Activated effector memory CD4-positive, alpha-beta T cell treated with Interleukin-2 at 50 U/mL for 16 hours (primary cell): ENCODE measurements at regions not wholly inside any gene's neighbourhood (a gene's known extent, or its start where the extent isn't known, plus 50 kb on each side); places are given as distances from the start of the nearest gene placed in this dataset.
"Not testable (repeated sequence)": the region's sequence is repeated elsewhere in the genome, so short reads cannot be mapped to it uniquely, and the experiment has no call there.

ENCODE experiments used
- DNase-seq: peaks from one replicate; pipeline ENCODE4 v3.0.0-alpha.2; 2020

GRCh38 chr21:24714646-24715200 lies 892.6 kb downstream of the MRPL39 start:
- DNase-seq, result no peak

GRCh38 chr21:24705201-24705600 lies 902.1 kb downstream of the MRPL39 start:
- no peak for DNase-seq

- DNase-seq, result no peak
Measured at GRCh38 chr21:24693779-24694178, 913.5 kb downstream of the MRPL39 start.

- no peak for DNase-seq
Measured at GRCh38 chr21:24681456-24681855, 925.8 kb downstream of the MRPL39 start.

- DNase-seq, result no peak
Measured at GRCh38 chr21:24671901-24672300, 935.4 kb downstream of the MRPL39 start.

- no peak for DNase-seq
Measured at GRCh38 chr21:24658926-24659325, 948.4 kb downstream of the MRPL39 start.

- no peak for DNase-seq
Measured at GRCh38 chr21:24658026-24658425, 949.3 kb downstream of the MRPL39 start.

GRCh38 chr21:24649691-24650090 lies 957.6 kb downstream of the MRPL39 start:
- DNase-seq, result no peak

GRCh38 chr21:24636696-24637095 lies 970.6 kb downstream of the MRPL39 start:
- DNase-seq, result no peak

GRCh38 chr21:24634749-24635148 lies 972.5 kb downstream of the MRPL39 start:
- no peak for DNase-seq

- no peak for DNase-seq
Measured at GRCh38 chr21:24628536-24628935, 978.7 kb downstream of the MRPL39 start.

GRCh38 chr21:24628046-24628445 lies 979.2 kb downstream of the MRPL39 start:
- no peak for DNase-seq

- no peak for DNase-seq
Measured at GRCh38 chr21:24617819-24618218, 989.5 kb downstream of the MRPL39 start.

- no peak for DNase-seq
Measured at GRCh38 chr21:24594082-24594481, 1013.2 kb downstream of the MRPL39 start.

- no peak for DNase-seq
Measured at GRCh38 chr21:24590261-24590660, 1017.0 kb downstream of the MRPL39 start.

GRCh38 chr21:24583473-24583872 lies 1023.8 kb downstream of the MRPL39 start:
- DNase-seq, result no peak

- DNase-seq, result no peak
Measured at GRCh38 chr21:24577301-24577700, 1030.0 kb downstream of the MRPL39 start.

GRCh38 chr21:24561291-24561690 lies 1046.0 kb downstream of the MRPL39 start:
- DNase-seq, result no peak

GRCh38 chr21:24552491-24552890 lies 1054.8 kb downstream of the MRPL39 start:
- no peak for DNase-seq

GRCh38 chr21:24545807-24546361 lies 1061.4 kb downstream of the MRPL39 start:
- no peak for DNase-seq

GRCh38 chr21:24514081-24514733 lies 1093.1 kb downstream of the MRPL39 start:
- no peak for DNase-seq

- no peak for DNase-seq
Measured at GRCh38 chr21:24509131-24509530, 1098.2 kb downstream of the MRPL39 start.

- DNase-seq, result no peak
Measured at GRCh38 chr21:24486973-24487372, 1120.3 kb downstream of the MRPL39 start.

GRCh38 chr21:24483361-24483760 lies 1123.9 kb downstream of the MRPL39 start:
- DNase-seq, result not testable (repeated sequence)

- no peak for DNase-seq
Measured at GRCh38 chr21:24470852-24471251, 1136.4 kb downstream of the MRPL39 start.
